HG03354 (cell line): ENCODE measurements at regions not wholly inside any gene's neighbourhood (a gene's known extent, or its start where the extent isn't known, plus 50 kb on each side); places are given as distances from the start of the nearest gene placed in this dataset.

Experiments used
- ATAC-seq: cut with Tn5 transposase; IDR thresholded peaks from one replicate; pipeline ENCODE4 v1.9.1; 2021; ENCODE audit warnings: mild to moderate bottlenecking; ENCODE audit not compliant: unreplicated experiment, poor library complexity, severe bottlenecking

GRCh38 chr6:122066200-122066599 is 333.3 kb upstream of the HSF2 start:
- ATAC-seq = no peak

DNA sequence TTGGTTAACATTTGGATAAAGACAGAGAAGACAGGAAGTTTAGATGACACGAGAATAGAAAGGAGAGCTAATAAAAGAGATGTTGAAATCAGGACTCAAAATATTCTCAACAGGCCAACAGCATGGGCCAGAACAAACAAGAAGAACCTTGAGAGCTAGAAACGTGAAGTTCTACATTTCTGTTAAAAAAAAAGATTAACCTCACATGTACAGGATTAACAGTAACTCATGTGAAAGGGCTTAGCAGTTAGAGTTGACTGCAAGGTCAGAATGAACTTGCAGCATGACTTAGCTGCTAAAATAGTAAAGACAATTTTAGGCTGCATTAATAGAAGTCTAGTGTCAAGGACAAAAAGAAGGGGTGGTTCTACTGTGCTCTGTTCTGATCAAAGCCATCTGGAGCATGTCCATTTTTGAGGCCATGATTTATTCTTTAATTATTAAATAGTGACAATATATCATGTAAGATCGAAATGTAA is 331.1 kb upstream of the HSF2 start:
- no peak for ATAC-seq

- no peak for ATAC-seq
Measured at GRCh38 chr6:122069932-122070331, 329.5 kb upstream of the HSF2 start.

DNA sequence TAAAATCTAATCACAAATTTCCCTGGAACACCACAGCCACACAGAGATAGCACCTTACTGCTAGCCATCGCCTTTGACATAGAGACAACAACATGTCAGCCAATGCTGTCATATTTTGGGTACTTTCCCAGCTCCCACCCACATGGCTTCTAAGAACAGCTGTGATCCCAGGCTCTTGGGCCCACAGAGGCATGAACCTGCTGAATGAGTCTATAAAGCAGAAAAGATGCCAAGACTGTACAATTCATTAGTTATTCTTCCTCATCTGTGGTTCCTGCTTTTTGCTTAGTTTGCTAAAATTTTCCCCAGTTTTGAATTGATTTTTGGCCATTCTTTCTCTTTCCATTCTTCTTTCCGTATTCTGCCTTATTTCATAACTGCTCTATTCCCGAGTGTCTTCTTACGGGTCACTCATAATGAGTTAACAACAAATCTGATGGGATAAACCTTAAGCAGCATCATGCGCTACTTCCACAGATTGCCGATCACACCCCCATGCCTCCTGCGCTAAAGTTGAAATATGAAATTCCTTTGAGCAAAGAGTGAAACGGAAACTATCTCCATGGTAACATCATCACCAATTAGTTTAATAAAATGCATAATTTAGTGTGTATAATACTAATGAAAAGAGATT is 327.3 kb upstream of the HSF2 start:
- no peak for ATAC-seq

GRCh38 chr6:122075084-122075838 is 324.2 kb upstream of the HSF2 start:
- no peak for ATAC-seq

- ATAC-seq = no peak
Measured at GRCh38 chr6:122075917-122076316, 323.5 kb upstream of the HSF2 start.

DNA sequence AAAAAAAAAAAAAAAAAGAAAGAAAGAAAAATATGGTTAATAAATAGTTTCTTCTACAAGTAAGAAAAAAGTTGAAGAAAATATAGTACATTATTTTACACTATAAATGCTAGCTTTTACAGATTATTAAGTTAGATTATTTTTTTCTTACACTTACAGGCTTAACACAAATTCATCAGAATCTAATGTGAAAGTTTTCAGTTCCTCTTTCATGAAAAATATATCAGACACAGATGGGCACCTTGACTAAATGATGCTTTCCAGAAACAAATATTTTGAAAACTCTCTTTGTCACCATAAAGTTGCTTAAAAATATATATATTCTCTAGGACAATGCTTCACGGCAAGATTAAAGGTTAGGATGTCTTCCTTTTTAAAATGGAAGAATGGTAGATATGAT is 321.8 kb upstream of the HSF2 start:
- ATAC-seq = no peak

DNA sequence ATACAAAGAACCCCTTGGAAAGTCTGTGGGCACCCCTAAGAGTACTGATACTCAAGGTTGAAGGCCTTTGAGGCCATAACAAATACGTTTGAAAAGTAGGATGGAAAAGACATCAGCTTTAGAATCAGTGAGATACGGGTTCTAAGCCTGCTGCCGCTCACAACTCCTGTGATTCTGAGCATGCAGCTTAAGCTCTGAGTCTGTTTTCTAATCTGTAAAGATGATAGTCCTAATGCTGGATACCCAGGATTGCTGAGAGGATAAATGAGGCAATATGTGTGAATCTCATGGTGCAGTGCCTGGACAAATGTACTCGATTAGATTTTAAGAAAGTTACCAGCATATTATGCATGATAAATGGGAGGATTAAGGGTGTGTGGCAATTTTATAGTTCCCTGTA is 321.0 kb upstream of the HSF2 start:
- ATAC-seq = no peak

DNA sequence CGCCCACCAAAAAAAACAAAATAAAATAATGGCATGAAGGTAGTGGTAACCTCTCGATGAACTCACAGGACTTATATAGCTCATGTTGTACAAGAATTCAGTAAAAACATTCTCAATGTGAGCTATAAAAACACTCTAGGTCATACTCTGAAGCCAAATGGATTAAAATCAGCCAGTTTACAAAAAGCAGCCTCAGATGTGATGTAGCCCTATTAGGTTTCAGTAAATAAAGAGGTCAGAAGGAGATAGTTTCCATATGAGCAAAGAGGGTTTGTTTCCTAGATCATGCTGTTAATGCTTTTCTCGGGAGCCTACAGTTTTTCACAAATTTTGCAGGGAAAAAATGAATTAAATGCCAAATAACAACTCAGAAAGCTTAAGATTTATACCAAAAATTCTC is 319.5 kb upstream of the HSF2 start:
- ATAC-seq = no peak

GRCh38 chr6:122081921-122082320 is 317.5 kb upstream of the HSF2 start:
- ATAC-seq = no peak

DNA sequence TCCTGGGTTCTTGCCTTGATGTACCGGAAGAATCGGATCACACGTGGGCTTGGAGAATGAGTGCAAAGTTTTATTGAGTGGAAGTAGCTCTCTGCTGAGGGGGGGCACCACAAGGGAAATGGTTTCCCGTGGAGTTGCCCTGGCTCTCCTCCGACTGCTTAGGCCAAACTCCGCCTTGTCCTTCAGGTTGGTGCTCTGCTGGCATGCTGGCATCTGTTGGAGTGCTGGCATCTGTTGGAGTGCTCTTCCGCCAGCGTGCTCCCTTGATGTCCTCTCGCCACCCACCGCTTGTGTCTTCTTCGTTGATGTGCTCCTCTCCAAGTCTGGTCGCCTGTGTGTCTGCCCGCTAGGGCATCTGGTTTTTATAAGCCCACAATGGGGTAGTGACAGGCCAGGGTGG is 317.1 kb upstream of the HSF2 start:
- ATAC-seq = no peak

DNA sequence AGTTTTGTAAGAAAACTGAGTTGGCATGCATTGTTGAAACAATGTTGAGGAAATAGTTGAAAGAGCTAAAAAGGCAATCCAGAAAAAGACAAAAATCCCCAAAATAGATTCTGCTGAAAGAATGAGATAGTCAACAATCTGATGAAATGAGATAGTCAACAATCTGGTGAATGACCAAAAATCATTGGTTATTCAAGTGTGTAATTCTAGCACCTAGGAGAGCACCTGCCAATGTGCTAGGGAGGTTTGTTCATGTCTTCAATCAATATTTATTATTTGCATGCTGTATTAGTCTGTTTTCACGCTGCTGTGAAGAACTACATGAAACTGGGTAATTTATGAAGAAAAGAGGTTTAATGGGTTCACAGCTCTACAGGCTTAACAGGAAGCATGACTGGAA is 307.1 kb upstream of the HSF2 start:
- ATAC-seq = no peak

- no peak for ATAC-seq
Measured at GRCh38 chr6:122098201-122098678, 301.2 kb upstream of the HSF2 start.

- ATAC-seq = no peak
Measured at GRCh38 chr6:122102026-122102425, 297.4 kb upstream of the HSF2 start.

DNA sequence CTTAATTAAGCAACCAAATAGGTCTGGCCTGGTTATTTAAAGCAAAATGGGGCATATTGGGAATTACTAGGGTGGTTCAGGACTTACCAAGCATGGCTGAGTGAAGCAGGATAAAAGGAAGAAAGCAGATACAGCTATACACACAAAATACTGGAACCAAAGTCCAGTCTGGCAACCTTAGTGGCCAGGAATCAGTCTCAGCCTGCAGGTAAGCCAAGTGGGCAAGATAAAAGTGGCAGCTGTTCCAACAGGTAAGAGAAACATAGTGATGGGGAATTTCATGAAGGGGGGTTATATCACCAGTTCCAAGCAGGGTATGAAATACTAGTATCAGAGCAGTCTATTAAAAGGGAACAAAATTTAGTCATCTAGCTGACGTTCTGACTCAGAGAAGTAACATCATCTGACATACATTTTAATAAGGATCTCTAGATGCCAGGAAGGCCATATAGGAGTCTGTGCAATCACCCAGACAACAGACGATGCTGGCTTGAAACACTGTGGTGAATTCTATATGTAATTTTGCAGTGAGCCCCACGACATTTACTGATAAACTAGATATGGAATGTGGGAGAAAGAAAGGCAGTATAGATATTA is 292.1 kb upstream of the HSF2 start:
- no peak for ATAC-seq

DNA sequence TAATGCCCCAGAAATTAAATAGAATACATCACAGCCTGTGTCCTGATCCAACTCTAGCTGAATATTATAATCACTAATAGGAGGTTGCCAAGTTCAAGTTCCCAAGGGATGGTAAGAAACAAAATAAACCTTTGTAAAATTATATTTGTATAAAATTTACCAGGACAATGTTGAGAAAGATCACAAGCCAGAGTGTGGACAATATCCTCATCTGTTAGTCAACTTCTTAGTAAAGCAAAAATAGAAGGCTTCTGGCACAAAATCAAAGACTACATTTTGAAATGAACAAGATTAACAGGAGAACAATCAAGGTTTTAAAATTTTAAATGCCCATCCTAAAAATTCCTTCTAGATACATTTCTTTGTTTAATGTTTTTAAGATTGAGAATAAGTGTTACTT is 290.4 kb upstream of the HSF2 start:
- no peak for ATAC-seq

DNA sequence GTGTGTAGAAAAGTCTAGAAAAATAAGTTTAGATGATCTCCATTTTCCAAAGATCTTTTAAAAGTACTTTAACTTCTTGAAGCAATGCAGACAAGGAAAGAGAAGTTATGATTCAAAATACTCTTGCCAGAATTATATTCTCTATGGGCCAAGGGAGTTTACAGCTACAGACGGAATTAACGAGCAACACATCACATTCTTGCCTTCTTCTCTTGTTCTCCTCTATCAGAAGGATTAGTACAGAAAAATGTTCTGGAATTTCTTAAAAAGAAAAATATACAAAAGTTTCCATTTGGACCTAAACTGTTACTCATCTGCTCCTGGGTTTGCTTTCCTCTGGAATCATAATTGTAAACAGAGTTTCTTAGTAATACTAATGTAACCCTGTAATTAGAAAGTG is 284.7 kb upstream of the HSF2 start:
- no peak for ATAC-seq

DNA sequence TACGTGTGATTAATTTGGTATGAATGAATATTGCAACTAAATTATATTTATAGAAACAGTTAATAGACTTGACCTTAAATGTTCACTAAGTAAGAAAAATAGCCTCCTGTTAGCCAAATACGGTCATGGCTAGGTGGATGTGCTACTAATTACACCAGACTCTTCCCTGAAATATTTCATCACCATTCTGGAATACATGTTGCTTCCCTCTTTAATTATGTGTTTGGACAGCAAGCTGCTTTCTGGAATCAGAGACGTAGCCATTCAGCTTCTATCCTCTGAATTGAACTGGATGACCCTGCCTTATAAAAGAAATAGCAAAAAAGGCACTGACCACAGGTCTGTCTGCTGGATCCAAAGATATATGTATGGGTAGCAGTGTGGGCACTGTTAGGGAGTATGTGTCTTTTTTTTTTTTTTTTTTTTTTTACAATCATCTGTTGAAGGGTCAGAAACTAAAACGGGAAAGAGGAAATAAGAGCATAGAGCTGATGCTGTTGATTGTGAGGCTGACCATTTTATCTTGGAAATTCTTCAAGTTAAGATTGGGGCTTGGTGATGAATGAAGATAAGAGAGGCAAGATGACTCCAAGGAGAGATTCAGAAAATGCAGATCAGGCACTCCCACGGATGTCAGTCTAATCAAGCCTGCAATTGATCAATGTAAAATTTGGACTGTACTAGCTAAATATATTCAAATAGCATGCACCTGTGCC is 283.2 kb upstream of the HSF2 start:
- ATAC-seq = no peak

GRCh38 chr6:122116835-122117627 is 282.4 kb upstream of the HSF2 start:
- ATAC-seq = no peak
